Thoracic aorta (tissue), 2 donors: ENCODE measurements at regions not wholly inside any gene's neighbourhood (a gene's known extent, or its start where the extent isn't known, plus 50 kb on each side); places are given as distances from the start of the nearest gene placed in this dataset.

Experiments
- ATAC-seq: fragments of 150-250 bp; one replicate; pipeline ENCODE4 v1.8.0; 2017; ENCODE audit warnings: low read depth; ENCODE audit not compliant: insufficient number of reproducible peaks, low FRiP score
- DNase-seq: peaks from one replicate; pipeline ENCODE4 v3.0.0-alpha.2; 2020; ENCODE audit warnings: low spot score
- H3K27ac ChIP-seq, 2 donors: fragments of 200-600 bp; sonication (generic); 1 replicate in 1 of 2; 2 replicates in 1 of 2; pipeline ENCODE4 v1.5.1; 2016; ENCODE audit warnings: mild to moderate bottlenecking in 2 of 2, moderate library complexity in 2 of 2
- H3K27me3 ChIP-seq: fragments of 200-600 bp; sonication (generic); replicated peaks from 2 replicates; pipeline ENCODE4 v1.6.0; 2016; ENCODE audit warnings: mild to moderate bottlenecking; ENCODE audit not compliant: insufficient read depth
- H3K36me3 ChIP-seq: fragments of 200-600 bp; sonication (generic); one replicate; pipeline ENCODE4 v1.5.1; 2016
- H3K4me1 ChIP-seq, 2 donors: fragments of 200-600 bp; sonication (generic); 1 replicate in 1 of 2; 2 replicates in 1 of 2; pipeline versions ENCODE4 v1.5.1 to v1.6.0; 2016; ENCODE audit warnings: low read depth in 2 of 2, mild to moderate bottlenecking in 1 of 2; ENCODE audit not compliant: control insufficient read depth in 1 of 2
- H3K4me3 ChIP-seq: fragments of 200-600 bp; sonication (generic); 2 replicates; pipeline ENCODE4 v1.5.1; 2016; ENCODE audit warnings: mild to moderate bottlenecking
- H3K9me3 ChIP-seq: fragments of 200-600 bp; sonication (generic); 2 replicates; pipeline ENCODE4 v1.5.1; 2016
- CTCF ChIP-seq: fragments of 200-600 bp; sonication (generic); IDR thresholded peaks from one replicate; pipeline ENCODE4 v1.5.1; 2019; ENCODE audit warnings: antibody characterized with exemption

- H3K36me3 ChIP-seq = no peaks in the 10 kb centered on the region
- H3K4me3 ChIP-seq = no peak overlapping the region
- H3K27ac ChIP-seq = no peak overlapping the region
- DNase-seq (no peak), ATAC-seq (no peak)
- no peaks in the 10 kb centered on the region for H3K4me1 ChIP-seq
- no peaks in the 10 kb centered on the region for H3K27me3 ChIP-seq
- TF ChIP-seq CTCF = no peak
- no peaks in the 10 kb centered on the region for H3K9me3 ChIP-seq
These were observed 1159.5 kb upstream of the PCDH10 start for GRCh38 chr4:131989576-131989975.

GRCh38 chr4:132001542-132001941 lies 1147.6 kb upstream of the PCDH10 start:
- Histone ChIP-seq H3K4me3 (no peak overlapping the region), H3K4me1 (no peaks in the 10 kb centered on the region), H3K9me3 (no peaks in the 10 kb centered on the region), H3K27me3 (no peaks in the 10 kb centered on the region), H3K27ac (no peak overlapping the region), H3K36me3 (no peaks in the 10 kb centered on the region)
- no peak for TF ChIP-seq CTCF
- ATAC-seq = no peak
- no peak for DNase-seq

GRCh38 chr4:132003593-132003992 lies 1145.5 kb upstream of the PCDH10 start:
- Histone ChIP-seq H3K27ac (no peak overlapping the region), H3K36me3 (no peaks in the 10 kb centered on the region), H3K4me1 (no peaks in the 10 kb centered on the region), H3K27me3 (no peaks in the 10 kb centered on the region), H3K9me3 (no peaks in the 10 kb centered on the region), H3K4me3 (no peak overlapping the region)
- no peak for DNase-seq
- no peak for ATAC-seq
- TF ChIP-seq CTCF = no peak

GRCh38 chr4:132015321-132015720 lies 1133.8 kb upstream of the PCDH10 start:
- Histone ChIP-seq H3K4me1 (no peaks in the 10 kb centered on the region), H3K9me3 (no peaks in the 10 kb centered on the region), H3K27ac (no peak overlapping the region), H3K36me3 (no peaks in the 10 kb centered on the region), H3K27me3 (no peaks in the 10 kb centered on the region), H3K4me3 (no peak overlapping the region)
- TF ChIP-seq CTCF = no peak
- DNase-seq = no peak
- no peak for ATAC-seq

GRCh38 chr4:132016703-132017350 lies 1132.3 kb upstream of the PCDH10 start:
- Histone ChIP-seq H3K4me3 (no peak overlapping the region), H3K27me3 (no peaks in the 10 kb centered on the region), H3K4me1 (no peaks in the 10 kb centered on the region), H3K9me3 (no peaks in the 10 kb centered on the region), H3K36me3 (no peaks in the 10 kb centered on the region), H3K27ac (no peak overlapping the region)
- ATAC-seq (no peak), DNase-seq (no peak)
- TF ChIP-seq CTCF = no peak
